ENCODE measurements at regions not wholly inside any gene's neighbourhood (a gene's known extent, or its start where the extent isn't known, plus 50 kb on each side); places are given as distances from the start of the nearest gene placed in this dataset.
"Not testable (repeated sequence)": the region's sequence is repeated elsewhere in the genome, so short reads cannot be mapped to it uniquely, and the experiment has no call there.

DNA sequence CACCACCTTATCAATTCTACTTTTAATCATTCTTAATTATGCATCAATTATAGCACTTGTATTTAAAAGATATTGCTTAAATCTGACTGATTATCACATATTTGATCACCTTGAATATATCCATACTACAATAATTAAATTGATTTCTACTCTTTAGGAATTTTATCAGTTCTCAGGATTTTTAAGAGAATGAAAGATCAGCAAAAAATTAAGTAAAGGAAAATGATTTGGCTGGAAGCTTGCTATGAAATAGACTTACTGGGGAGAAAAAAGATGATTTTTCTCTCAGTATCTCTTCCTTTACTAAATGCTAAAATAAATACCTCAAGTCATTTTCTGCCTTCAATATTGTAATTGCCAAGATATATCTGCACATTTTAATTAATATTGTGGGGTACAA is 848.6 kb downstream of the LTN1 start:
- DNase-seq (no peak), ATAC-seq (no peak)
- Mint-ChIP-seq H3K4me3 (no peak overlapping the region), H3K9me3 (ENCODE audit: low read depth) (no peaks in the 10 kb centered on the region), H3K36me3 (no peaks in the 10 kb centered on the region), H3K27ac (no peak overlapping the region), H3K27me3 (no peaks in the 10 kb centered on the region), H3K4me1 (no peaks in the 10 kb centered on the region)
- CTCF ChIA-PET, result no interaction called here

DNA sequence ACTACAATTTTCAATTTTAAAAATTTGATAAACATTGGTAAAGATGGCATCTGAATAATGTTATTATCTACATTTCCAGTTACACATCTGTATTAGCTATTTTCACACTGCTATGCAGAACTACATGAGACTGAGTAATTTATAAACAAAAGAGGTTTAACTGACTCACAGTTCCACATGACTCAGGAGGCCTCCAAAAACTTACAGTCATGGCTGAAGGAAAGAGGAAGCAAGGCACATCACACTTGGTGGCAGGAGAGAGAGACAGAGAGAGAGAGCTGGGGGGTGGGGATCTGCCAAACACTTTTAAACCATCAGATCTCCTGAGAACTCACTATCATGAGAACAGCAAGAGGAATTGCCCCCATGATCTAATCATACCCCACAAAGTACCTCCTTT is 850.0 kb downstream of the LTN1 start:
- DNase-seq (no peak), ATAC-seq (no peak)
- Mint-ChIP-seq H3K36me3 (no peaks in the 10 kb centered on the region), H3K27me3 (no peaks in the 10 kb centered on the region), H3K27ac (no peak overlapping the region), H3K4me3 (no peak overlapping the region), H3K4me1 (no peaks in the 10 kb centered on the region), H3K9me3 (ENCODE audit: low read depth) (no peaks in the 10 kb centered on the region)
- CTCF ChIA-PET, result no interaction called here

GRCh38 chr21:28138272-28138671 is 854.4 kb downstream of the LTN1 start:
- peaks cover 3% of the 10 kb centered on the region for H3K9me3 Mint-ChIP-seq (ENCODE audit: low read depth)
- no peaks in the 10 kb centered on the region for H3K36me3 Mint-ChIP-seq
- H3K4me3 Mint-ChIP-seq, result no peak overlapping the region
- no peak for DNase-seq
- no peaks in the 10 kb centered on the region for H3K27me3 Mint-ChIP-seq
- ATAC-seq, result no peak
- no peak overlapping the region for H3K27ac Mint-ChIP-seq
- H3K4me1 Mint-ChIP-seq, result no peaks in the 10 kb centered on the region
- CTCF ChIA-PET, result no interaction called here

DNA sequence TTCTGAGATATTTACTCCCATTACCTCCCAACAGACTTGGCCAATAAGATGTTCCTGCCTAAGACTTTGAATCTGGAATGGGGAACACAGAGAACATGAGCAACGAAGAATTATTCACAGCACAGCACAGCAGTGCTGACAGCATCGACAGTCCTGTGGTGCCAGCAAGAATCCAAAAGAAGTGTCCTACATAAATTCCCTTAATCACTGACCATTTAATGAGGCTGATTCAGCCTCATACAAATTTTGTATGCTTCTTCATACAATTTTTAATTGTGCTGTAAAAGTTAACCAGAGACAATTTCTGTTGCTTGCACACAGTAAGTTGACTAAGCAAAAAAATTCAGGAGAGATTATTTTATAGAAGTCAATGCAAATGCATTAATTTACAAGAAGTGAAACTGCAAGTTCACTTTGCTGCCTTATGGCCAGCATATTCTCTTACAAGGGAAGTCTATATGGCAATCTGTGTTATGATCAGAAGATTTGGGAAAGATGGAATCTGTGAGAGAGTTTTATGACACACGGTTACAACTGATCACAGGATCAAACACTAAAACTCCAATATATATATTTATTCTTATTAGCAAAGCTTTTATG is 855.9 kb downstream of the LTN1 start:
- no peaks in the 10 kb centered on the region for H3K27me3 Mint-ChIP-seq
- H3K27ac Mint-ChIP-seq, result no peak overlapping the region
- no peak overlapping the region for H3K4me3 Mint-ChIP-seq
- H3K4me1 Mint-ChIP-seq, result no peaks in the 10 kb centered on the region
- no peak for ATAC-seq
- H3K36me3 Mint-ChIP-seq, result no peaks in the 10 kb centered on the region
- CTCF ChIA-PET, result no interaction called here
- no peak for DNase-seq
- peaks cover 3% of the 10 kb centered on the region for H3K9me3 Mint-ChIP-seq (ENCODE audit: low read depth)

DNA sequence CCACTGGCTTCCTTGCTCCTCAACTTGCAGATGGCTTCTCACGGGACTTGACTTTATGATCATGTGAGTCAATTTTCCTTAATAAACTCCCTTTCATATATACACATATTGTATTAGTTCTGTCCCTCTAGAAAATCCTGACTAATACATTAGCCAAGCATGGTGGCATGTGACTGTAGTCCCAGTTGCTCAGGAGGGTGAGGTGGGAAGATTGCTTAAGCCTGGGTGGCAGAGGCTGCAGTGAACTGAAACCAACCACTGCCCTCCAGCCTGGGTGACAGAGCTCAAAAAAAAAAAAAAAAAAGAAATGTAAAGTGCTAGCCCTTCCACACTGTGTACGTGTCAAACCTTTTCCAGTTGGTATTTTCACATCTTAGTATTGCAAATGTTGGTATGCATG is 857.0 kb downstream of the LTN1 start:
- Mint-ChIP-seq H3K27ac (no peak overlapping the region), H3K4me3 (no peak overlapping the region), H3K36me3 (no peaks in the 10 kb centered on the region), H3K9me3 (ENCODE audit: low read depth) (peaks cover 6% of the 10 kb centered on the region), H3K27me3 (no peaks in the 10 kb centered on the region), H3K4me1 (no peaks in the 10 kb centered on the region)
- no peak for ATAC-seq
- no peak for DNase-seq
- CTCF ChIA-PET, result no interaction called here

DNA sequence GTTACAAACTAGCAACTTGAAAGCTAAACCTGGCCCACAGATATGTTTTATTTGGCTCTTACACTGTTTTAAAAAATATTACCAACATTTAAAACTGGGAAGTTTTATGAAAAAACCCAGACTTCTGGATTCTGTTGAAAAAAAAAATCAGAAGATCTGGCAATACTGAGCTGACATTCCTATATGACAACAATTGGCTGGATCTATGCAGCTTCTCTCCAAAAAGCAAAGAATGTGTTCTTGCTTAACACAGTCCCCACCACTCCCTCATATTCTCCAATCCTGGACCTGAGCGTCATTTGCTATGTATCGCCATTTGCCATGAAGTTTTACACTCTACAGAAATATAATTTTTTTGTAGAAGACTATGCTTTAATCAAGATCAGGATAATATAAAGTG is 859.6 kb downstream of the LTN1 start:
- H3K27me3 Mint-ChIP-seq, result no peaks in the 10 kb centered on the region
- H3K27ac Mint-ChIP-seq, result no peak overlapping the region
- H3K36me3 Mint-ChIP-seq, result no peaks in the 10 kb centered on the region
- DNase-seq (no peak), ATAC-seq (no peak)
- CTCF ChIA-PET, result no interaction called here
- no peak overlapping the region for H3K4me3 Mint-ChIP-seq
- peaks cover 10% of the 10 kb centered on the region for H3K9me3 Mint-ChIP-seq (ENCODE audit: low read depth)
- no peaks in the 10 kb centered on the region for H3K4me1 Mint-ChIP-seq

DNA sequence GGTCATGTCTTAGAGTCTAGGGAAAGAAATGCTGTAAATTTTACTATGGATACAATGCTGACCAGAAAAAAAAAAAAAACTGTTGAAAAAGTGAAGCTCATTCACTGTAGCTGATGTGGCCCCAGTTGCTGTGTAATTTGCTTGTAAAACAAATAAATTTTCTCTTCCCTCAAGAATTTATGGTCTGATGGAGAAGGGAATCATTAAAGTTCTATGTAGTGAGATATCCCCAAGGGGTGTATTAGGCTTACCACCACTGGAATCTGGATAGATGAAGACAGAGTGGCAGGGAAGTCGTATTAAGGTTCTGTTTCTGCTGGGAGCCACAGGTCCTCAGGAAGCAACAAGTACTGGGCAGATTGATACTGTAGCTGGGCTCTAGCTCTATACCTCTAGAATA is 860.0 kb downstream of the LTN1 start:
- H3K27me3 Mint-ChIP-seq, result no peaks in the 10 kb centered on the region
- no peaks in the 10 kb centered on the region for H3K4me1 Mint-ChIP-seq
- H3K27ac Mint-ChIP-seq, result no peak overlapping the region
- ATAC-seq (no peak), DNase-seq (no peak)
- H3K36me3 Mint-ChIP-seq, result no peaks in the 10 kb centered on the region
- H3K4me3 Mint-ChIP-seq, result no peak overlapping the region
- CTCF ChIA-PET, result no interaction called here
- peaks cover 10% of the 10 kb centered on the region for H3K9me3 Mint-ChIP-seq (ENCODE audit: low read depth)

DNA sequence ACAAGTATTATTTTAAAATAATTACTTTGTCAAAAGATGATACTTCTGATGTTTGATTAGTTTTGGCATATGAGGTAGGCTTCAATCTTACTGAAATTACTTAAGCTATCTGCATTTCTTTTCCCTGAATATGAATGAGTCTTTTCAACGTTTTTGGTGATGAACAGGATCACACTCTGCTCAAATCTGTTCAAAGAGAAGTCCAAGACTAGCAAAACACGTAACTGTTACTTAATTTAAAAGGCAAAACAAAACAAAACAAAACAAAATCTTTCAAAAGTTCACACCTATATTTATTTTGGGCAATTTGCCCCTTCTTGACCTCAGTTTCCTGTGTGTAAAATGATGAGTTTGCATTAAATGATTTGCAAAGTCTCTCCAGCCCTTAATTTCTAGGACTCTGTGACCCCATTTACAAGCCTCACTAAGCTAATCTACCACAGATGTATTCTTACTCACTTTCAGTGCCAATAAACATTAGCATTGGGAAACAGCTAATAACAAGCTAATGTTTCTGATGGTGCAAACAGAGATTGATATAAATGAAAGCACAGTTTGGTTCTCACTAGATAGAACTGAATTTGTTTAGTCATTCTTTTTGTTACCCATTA is 865.4 kb downstream of the LTN1 start:
- no peak overlapping the region for H3K27ac Mint-ChIP-seq
- peaks cover 6% of the 10 kb centered on the region for H3K9me3 Mint-ChIP-seq (ENCODE audit: low read depth)
- ATAC-seq (no peak), DNase-seq (no peak)
- CTCF ChIA-PET, result no interaction called here
- no peak overlapping the region for H3K4me3 Mint-ChIP-seq
- H3K4me1 Mint-ChIP-seq, result no peaks in the 10 kb centered on the region
- H3K27me3 Mint-ChIP-seq, result no peaks in the 10 kb centered on the region
- H3K36me3 Mint-ChIP-seq, result no peaks in the 10 kb centered on the region

DNA sequence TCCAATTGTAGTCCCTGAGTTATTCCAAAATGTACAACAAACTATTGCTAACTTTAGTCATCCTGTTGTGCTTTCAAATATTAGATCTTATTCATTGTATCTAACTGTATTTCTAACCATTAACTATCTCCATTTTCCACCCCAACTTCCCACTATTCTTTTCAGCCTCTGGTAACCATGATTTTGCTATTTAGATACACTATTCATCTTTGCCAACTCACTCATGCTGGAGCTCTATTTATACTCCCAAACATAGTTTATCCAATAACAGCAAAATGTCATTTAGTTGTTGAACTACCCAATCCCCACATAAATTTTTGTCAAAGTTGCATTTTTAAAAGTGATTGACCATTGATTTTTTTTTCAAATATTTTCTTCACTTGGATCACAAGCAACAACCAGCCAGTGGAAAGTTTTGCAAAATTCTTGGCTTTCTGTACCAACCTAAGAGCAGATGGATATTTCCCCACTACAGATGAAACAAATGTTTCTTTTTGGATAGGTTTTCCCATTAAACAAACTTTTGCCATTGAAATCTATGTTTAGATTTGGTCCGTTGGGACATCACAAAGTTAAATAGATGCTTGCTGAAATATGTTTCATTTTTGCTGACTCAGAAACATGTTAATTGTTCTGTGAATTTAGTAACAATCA is 866.0 kb downstream of the LTN1 start:
- no peak for DNase-seq
- Mint-ChIP-seq H3K27me3 (no peaks in the 10 kb centered on the region), H3K36me3 (no peaks in the 10 kb centered on the region), H3K9me3 (ENCODE audit: low read depth) (peaks cover 5% of the 10 kb centered on the region), H3K4me3 (no peak overlapping the region), H3K27ac (no peak overlapping the region), H3K4me1 (no peaks in the 10 kb centered on the region)
- CTCF ChIA-PET, result no interaction called here
- no peak for ATAC-seq

GRCh38 chr21:28124541-28124940 is 868.1 kb downstream of the LTN1 start:
- CTCF ChIA-PET, result no interaction called here
- DNase-seq (no peak), ATAC-seq (no peak)
- Mint-ChIP-seq H3K9me3 (ENCODE audit: low read depth) (no peaks in the 10 kb centered on the region), H3K4me3 (no peak overlapping the region), H3K36me3 (no peaks in the 10 kb centered on the region), H3K27me3 (no peaks in the 10 kb centered on the region), H3K4me1 (no peaks in the 10 kb centered on the region), H3K27ac (no peak overlapping the region)

DNA sequence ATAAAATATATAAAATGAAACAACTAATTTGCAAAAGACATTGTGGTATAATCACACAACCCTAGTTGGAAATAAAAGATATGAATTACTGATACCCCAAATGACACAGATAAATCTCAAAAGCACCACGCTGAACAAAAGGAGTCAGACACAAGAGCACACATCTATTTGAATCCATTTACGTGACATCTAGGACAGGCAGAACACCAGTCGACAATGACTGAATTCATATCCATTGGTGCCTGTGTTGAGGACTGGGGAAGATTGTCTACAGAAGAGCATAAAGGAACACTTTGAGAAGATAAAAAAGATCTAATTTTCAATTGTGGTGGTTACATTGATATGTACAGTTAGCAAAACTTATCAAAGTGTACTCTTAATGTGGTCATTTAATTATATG is 874.1 kb downstream of the LTN1 start:
- no peak overlapping the region for H3K4me3 Mint-ChIP-seq
- no peak overlapping the region for H3K27ac Mint-ChIP-seq
- DNase-seq (no peak), ATAC-seq (no peak)
- no peaks in the 10 kb centered on the region for H3K36me3 Mint-ChIP-seq
- H3K9me3 Mint-ChIP-seq (ENCODE audit: low read depth), result peaks cover 2% of the 10 kb centered on the region
- H3K27me3 Mint-ChIP-seq, result no peaks in the 10 kb centered on the region
- H3K4me1 Mint-ChIP-seq, result no peaks in the 10 kb centered on the region
- CTCF ChIA-PET, result no interaction called here

DNA sequence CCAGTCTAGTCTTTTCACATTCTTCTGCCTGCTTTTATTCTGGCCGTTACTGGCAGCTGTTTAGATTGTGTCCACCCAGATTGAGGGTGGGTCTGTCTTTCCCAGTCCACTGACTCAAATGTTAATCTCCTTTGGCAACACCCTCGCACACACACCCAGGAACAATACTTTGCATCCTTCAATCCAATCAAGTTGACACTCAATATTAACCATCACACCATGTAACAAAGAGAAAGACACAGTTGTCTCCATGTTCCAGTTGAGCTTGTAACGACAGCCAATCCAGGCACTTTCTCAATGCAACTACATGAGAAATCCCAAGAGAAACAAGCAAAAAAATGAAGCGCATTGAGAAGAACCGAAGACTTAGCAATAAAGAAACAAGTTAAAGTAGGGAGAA is 877.7 kb downstream of the LTN1 start:
- DNase-seq; H3K36me3 Mint-ChIP-seq; H3K27me3 Mint-ChIP-seq; ATAC-seq; CTCF ChIA-PET; H3K4me1 Mint-ChIP-seq; H3K27ac Mint-ChIP-seq; H3K9me3 Mint-ChIP-seq (ENCODE audit: low read depth); H3K4me3 Mint-ChIP-seq: not testable (repeated sequence)

GRCh38 chr21:28113718-28114117 is 879.0 kb downstream of the LTN1 start:
- H3K36me3 Mint-ChIP-seq, result no peaks in the 10 kb centered on the region
- CTCF ChIA-PET, result no interaction called here

GRCh38 chr21:28112511-28112910 is 880.2 kb downstream of the LTN1 start:
- Mint-ChIP-seq H3K27me3 (no peaks in the 10 kb centered on the region), H3K4me3 (no peak overlapping the region), H3K9me3 (ENCODE audit: low read depth) (no peaks in the 10 kb centered on the region), H3K4me1 (no peaks in the 10 kb centered on the region), H3K36me3 (no peaks in the 10 kb centered on the region), H3K27ac (no peak overlapping the region)
- CTCF ChIA-PET, result interaction anchor here (0.6 kb wide), 1 partner anchor 855 kb away, joined by 3 read pairs; no protein-coding TSS in a partner anchor
- no peak for ATAC-seq
- no peak for DNase-seq

More at GRCh38 chr21:28113718-28114117, 879.0 kb downstream of the LTN1 start:
- no peaks in the 10 kb centered on the region for H3K27me3 Mint-ChIP-seq
- H3K4me3 Mint-ChIP-seq, result no peak overlapping the region
- H3K9me3 Mint-ChIP-seq (ENCODE audit: low read depth), result peaks cover 2% of the 10 kb centered on the region
- no peak for DNase-seq
- no peak overlapping the region for H3K27ac Mint-ChIP-seq
- no peak for ATAC-seq
- H3K4me1 Mint-ChIP-seq, result no peaks in the 10 kb centered on the region

Measured in activated CD8-positive, alpha-beta memory T cell treated with anti-CD3 and anti-CD28 coated beads, Interleukin-2, amount 10 ng/mL, durations not matched to agents 7 days and 5 days (primary cell).